Kidney (tissue), 13 donors: ENCODE measurements at regions not wholly inside any gene's neighbourhood (a gene's known extent, or its start where the extent isn't known, plus 50 kb on each side); places are given as distances from the start of the nearest gene placed in this dataset.

Experiments
- DNase-seq, 5 donors: peaks; one replicate each; pipeline ENCODE4 v3.0.0-alpha.2; 2013 to 2020
- FAIRE-seq: peaks from 2 replicates; lab custom pipeline; 2012; peaks lifted over from hg19 to GRCh38; lab: Jason Lieb, UNC
- H3K27ac ChIP-seq, 2 donors: one replicate each; pipeline ENCODE4 v1.7.0; 2013; ENCODE audit warnings: low read depth in 2 of 2, low read length in 2 of 2, inconsistent platforms in 1 of 2
- H3K27me3 ChIP-seq: one replicate; pipeline ENCODE4 v1.7.1; 2013; ENCODE audit warnings: low read length, inconsistent platforms; ENCODE audit not compliant: control insufficient read depth, insufficient read depth
- H3K36me3 ChIP-seq, 3 donors: one replicate each; pipeline versions ENCODE4 v1.7.0 to v1.7.1; 2013; ENCODE audit warnings: low read length in 3 of 3, control low read depth in 1 of 3, inconsistent platforms in 1 of 3; ENCODE audit not compliant: insufficient read depth in 3 of 3, control insufficient read depth in 2 of 3
- H3K4me1 ChIP-seq, 3 donors: one replicate each; pipeline versions ENCODE4 v1.7.0 to v1.7.1; 2013; ENCODE audit warnings: low read length in 3 of 3, inconsistent platforms in 1 of 3, low read depth in 1 of 3; ENCODE audit not compliant: control insufficient read depth in 2 of 3, insufficient read depth in 2 of 3
- H3K4me3 ChIP-seq, 3 donors: one replicate each; pipeline versions ENCODE4 v1.7.0 to v1.8.1; 2013; ENCODE audit warnings: low read length in 3 of 3, control low read depth in 1 of 3, inconsistent platforms in 1 of 3
- H3K9ac ChIP-seq, 3 donors: one replicate each; pipeline versions ENCODE4 v1.7.0 to v1.7.1; 2013; ENCODE audit warnings: low read length in 3 of 3, control low read depth in 1 of 3, inconsistent platforms in 1 of 3
- H3K9me3 ChIP-seq, 3 donors: one replicate each; pipeline versions ENCODE4 v1.7.0 to v1.7.1; 2013; ENCODE audit warnings: low read length in 3 of 3, control low read depth in 1 of 3, inconsistent platforms in 1 of 3; ENCODE audit not compliant: control insufficient read depth in 2 of 3, insufficient read depth in 1 of 3
- intact Hi-C: fragments of 100-400 bp; cut with DNase I; formaldehyde crosslinking; loops from one replicate; pipeline ENCODE4 v1.11.1; 2022
- TF ChIP-seq, protein P1 (sequence below): IDR thresholded peaks from 3 replicates; pipeline ENCODE4 v1.5.1; 2012; ENCODE audit warnings: mild to moderate bottlenecking, moderate library complexity, borderline replicate concordance; ENCODE audit not compliant: insufficient read depth; ENCODE audit errors: extremely low read depth
- donor health status: control.
- donor health status: control.
- donor health status: control.
- donor health status: control.
- donor health status: control.
- donor health status: DM: yes; HTN: yes; CAD: no.
- donor health status: Normal renal cell carcinoma (clear cell type).

DNA sequence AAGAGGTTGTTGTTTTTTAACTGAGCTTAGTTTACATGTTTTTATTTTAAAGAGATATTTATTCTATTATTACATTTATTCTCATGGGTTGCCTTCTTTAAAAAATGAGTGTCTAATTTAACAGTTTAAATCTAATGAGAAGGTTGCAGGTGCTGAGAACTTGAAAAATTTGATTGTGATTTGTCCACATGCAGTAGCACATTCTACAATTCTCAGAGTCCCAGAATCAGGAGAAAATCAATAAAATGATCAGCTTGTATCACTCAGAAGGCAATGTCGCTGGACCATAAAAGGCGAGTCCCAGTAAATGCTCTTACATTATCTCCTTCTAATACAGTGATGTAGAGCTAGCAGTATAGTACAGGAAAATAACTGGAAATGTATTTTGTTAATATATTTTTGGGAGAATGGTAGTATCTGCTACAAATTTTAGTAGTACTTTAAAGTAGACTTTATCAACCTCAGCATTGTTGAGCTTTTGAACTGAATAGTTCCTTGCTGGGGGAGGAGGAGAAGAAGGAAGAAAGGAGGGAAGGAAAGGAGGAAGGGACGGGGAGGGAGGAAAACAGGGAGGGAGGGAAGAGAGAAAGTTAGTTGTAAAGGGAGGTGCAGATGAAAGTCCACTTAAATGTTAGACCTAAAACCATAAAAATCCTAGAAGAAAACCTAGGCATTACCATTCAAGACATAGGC is 458.0 kb downstream of the DOK5 start:
- Histone ChIP-seq H3K27ac (no peak overlapping the region), H3K9ac (no peak overlapping the region), H3K4me1 (no peaks in the 10 kb centered on the region), H3K9me3 (no peaks in the 10 kb centered on the region), H3K4me3 (no peak overlapping the region), H3K36me3 (no peaks in the 10 kb centered on the region), H3K27me3 (no peaks in the 10 kb centered on the region)
- intact Hi-C loops: no loop called here
- TF ChIP-seq, protein P1, sequence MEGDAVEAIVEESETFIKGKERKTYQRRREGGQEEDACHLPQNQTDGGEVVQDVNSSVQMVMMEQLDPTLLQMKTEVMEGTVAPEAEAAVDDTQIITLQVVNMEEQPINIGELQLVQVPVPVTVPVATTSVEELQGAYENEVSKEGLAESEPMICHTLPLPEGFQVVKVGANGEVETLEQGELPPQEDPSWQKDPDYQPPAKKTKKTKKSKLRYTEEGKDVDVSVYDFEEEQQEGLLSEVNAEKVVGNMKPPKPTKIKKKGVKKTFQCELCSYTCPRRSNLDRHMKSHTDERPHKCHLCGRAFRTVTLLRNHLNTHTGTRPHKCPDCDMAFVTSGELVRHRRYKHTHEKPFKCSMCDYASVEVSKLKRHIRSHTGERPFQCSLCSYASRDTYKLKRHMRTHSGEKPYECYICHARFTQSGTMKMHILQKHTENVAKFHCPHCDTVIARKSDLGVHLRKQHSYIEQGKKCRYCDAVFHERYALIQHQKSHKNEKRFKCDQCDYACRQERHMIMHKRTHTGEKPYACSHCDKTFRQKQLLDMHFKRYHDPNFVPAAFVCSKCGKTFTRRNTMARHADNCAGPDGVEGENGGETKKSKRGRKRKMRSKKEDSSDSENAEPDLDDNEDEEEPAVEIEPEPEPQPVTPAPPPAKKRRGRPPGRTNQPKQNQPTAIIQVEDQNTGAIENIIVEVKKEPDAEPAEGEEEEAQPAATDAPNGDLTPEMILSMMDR: no peak
- DNase-seq: no peak
- no peak for FAIRE-seq

DNA sequence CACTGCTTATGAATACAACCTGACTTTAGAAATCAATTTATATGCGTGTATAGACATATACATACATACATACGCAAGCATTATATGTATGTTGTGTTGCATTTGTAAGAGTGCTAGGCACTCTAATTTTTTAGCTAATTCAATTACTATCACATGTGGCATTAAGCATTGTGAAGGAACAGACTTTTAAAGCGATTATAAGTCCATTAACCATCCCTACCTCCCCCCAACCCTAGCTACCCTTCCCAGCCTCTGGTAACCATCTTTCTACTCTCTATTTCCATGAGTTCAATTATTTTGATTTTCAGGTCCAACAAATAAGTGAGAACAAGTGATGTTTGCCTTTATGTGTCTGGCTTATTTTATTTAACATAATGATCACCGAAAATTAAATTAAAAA is 453.8 kb downstream of the DOK5 start:
- no peak for FAIRE-seq
- Histone ChIP-seq H3K27ac (no peak overlapping the region), H3K4me3 (no peak overlapping the region), H3K4me1 (no peaks in the 10 kb centered on the region), H3K36me3 (no peaks in the 10 kb centered on the region), H3K27me3 (no peaks in the 10 kb centered on the region), H3K9me3 (no peaks in the 10 kb centered on the region), H3K9ac (no peak overlapping the region)
- TF ChIP-seq, protein P1: no peak
- DNase-seq: no peak
- intact Hi-C loops: no loop called here

DNA sequence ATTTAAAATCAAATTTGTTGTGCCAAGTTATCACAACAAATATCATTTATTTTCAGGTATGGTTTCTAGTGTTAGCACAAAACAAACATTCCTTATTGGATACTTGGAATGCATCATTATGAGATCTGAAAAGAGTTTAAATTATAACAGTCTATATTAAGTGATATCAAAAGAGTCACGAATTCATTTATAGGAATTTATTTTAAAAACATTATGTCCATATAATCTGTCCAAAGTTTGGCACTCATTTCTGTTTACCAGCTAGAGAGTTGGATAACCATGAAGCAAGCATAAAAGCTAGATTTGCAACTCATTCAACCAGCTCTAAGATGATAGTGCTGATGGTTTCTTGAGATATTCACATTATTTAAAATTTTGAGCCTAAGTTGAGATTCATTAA is 453.2 kb downstream of the DOK5 start:
- DNase-seq: no peak
- H3K4me3 ChIP-seq: no peak overlapping the region

More for the DNA sequence above, 453.2 kb downstream of the DOK5 start:
- no peaks in the 10 kb centered on the region for H3K27me3 ChIP-seq
- no peaks in the 10 kb centered on the region for H3K36me3 ChIP-seq
- no peak overlapping the region for H3K9ac ChIP-seq
- no peaks in the 10 kb centered on the region for H3K4me1 ChIP-seq
- FAIRE-seq: no peak
- intact Hi-C loops: no loop called here
- TF ChIP-seq, protein P1: no peak
- no peaks in the 10 kb centered on the region for H3K9me3 ChIP-seq
- no peak overlapping the region for H3K27ac ChIP-seq
